ENCODE measurements at regions not wholly inside any gene's neighbourhood (a gene's known extent, or its start where the extent isn't known, plus 50 kb on each side); places are given as distances from the start of the nearest gene placed in this dataset.

- ChIA-PET CTCF (no interaction called here), POLR2A (no interaction called here)
- TF ChIP-seq ZNF549 (tag by site-specific recombination; IDR thresholded peaks at IDR 0.05): no peak
- no peak for TF ChIP-seq ZNF48 (tag by site-specific recombination; IDR thresholded peaks at IDR 0.05)
- no peak for TF ChIP-seq ZNF792 (tag by site-specific recombination; IDR thresholded peaks at IDR 0.05)
- no peak for TF ChIP-seq ZNF416 (tag by site-specific recombination; IDR thresholded peaks at IDR 0.05)
- no peak for TF ChIP-seq PATZ1 (tag by site-specific recombination; IDR thresholded peaks at IDR 0.05)
- no peak for TF ChIP-seq ZNF423 (tag by site-specific recombination; IDR thresholded peaks at IDR 0.05)
- no peak for TF ChIP-seq ZBTB17 (tag by site-specific recombination; IDR thresholded peaks at IDR 0.05)
- TF ChIP-seq ZNF571 (tag by site-specific recombination; IDR thresholded peaks at IDR 0.05): no peak
- no peak for TF ChIP-seq ZEB2 (tag by site-specific recombination; IDR thresholded peaks at IDR 0.05)
- no peak for TF ChIP-seq ZNF76 (tag by site-specific recombination; IDR thresholded peaks at IDR 0.05; ENCODE audit: borderline replicate concordance, low read depth)
- TF ChIP-seq ZNF146 (tag by site-specific recombination; IDR thresholded peaks at IDR 0.05): no peak
- TF ChIP-seq ZSCAN16 (tag by site-specific recombination; IDR thresholded peaks at IDR 0.05): no peak
- TF ChIP-seq YY1 (tag by site-specific recombination; IDR thresholded peaks at IDR 0.05): no peak
- no peak for TF ChIP-seq INSM2 (tag by site-specific recombination; IDR thresholded peaks at IDR 0.05)
- no peak for TF ChIP-seq FEZF1 (tag by site-specific recombination; IDR thresholded peaks at IDR 0.05)
- TF ChIP-seq OVOL3 (tag by site-specific recombination; IDR thresholded peaks at IDR 0.05): no peak
- TF ChIP-seq ZNF292 (tag by site-specific recombination; IDR thresholded peaks at IDR 0.05; ENCODE audit: borderline replicate concordance, low read depth): no peak
- Histone ChIP-seq H3K27ac (ENCODE audit: extremely low read depth, low read depth, low read length) (no peak overlapping the region), H3K9me3 (ENCODE audit: control insufficient read depth, insufficient read depth, low read depth, low read length) (no peaks in the 10 kb centered on the region), H3K4me1 (ENCODE audit: control insufficient read depth, insufficient read depth, low read length) (no peaks in the 10 kb centered on the region), H3K4me3 (ENCODE audit: low read depth, low read length) (no peak overlapping the region), H3K36me3 (ENCODE audit: control insufficient read depth in 2 of 2, insufficient read depth in 1 of 2, low read length in 2 of 2) (no peaks in the 10 kb centered on the region)
Observed at GRCh38 chr2:188773075-188773474, 201.1 kb upstream of the COL3A1 start.

- Histone ChIP-seq H3K27ac (ENCODE audit: extremely low read depth, low read depth, low read length) (no peak overlapping the region), H3K4me3 (ENCODE audit: low read depth, low read length) (no peak overlapping the region), H3K36me3 (ENCODE audit: control insufficient read depth in 2 of 2, insufficient read depth in 1 of 2, low read length in 2 of 2) (no peaks in the 10 kb centered on the region), H3K9me3 (ENCODE audit: control insufficient read depth, insufficient read depth, low read depth, low read length) (no peaks in the 10 kb centered on the region), H3K4me1 (ENCODE audit: control insufficient read depth, insufficient read depth, low read length) (no peaks in the 10 kb centered on the region)
- CTCF ChIA-PET: no interaction called here
- POLR2A ChIA-PET: no interaction called here
- TF ChIP-seq TSHZ1 (tag by site-specific recombination; IDR thresholded peaks at IDR 0.05; ENCODE audit: borderline replicate concordance) (no peak), ZNF623 (tag by site-specific recombination; IDR thresholded peaks at IDR 0.05) (no peak), INSM2 (tag by site-specific recombination; IDR thresholded peaks at IDR 0.05) (no peak), ZNF777 (tag by site-specific recombination; IDR thresholded peaks at IDR 0.05; ENCODE audit: borderline replicate concordance) (no peak), ZNF704 (tag by site-specific recombination; IDR thresholded peaks at IDR 0.05) (no peak), WT1 (tag by site-specific recombination; IDR thresholded peaks at IDR 0.05) (no peak), ZNF26 (tag by site-specific recombination; IDR thresholded peaks at IDR 0.05) (no peak), ZNF843 (tag by site-specific recombination; IDR thresholded peaks at IDR 0.05) (no peak), ZNF24 (tag by site-specific recombination; IDR thresholded peaks at IDR 0.05) (no peak), ZNF302 (tag by site-specific recombination; IDR thresholded peaks at IDR 0.05; ENCODE audit: low read depth) (no peak)
Observed at GRCh38 chr2:188776634-188777033, 197.5 kb upstream of the COL3A1 start.
